ENCODE measurements at regions not wholly inside any gene's neighbourhood (a gene's known extent, or its start where the extent isn't known, plus 50 kb on each side); places are given as distances from the start of the nearest gene placed in this dataset.

DNA sequence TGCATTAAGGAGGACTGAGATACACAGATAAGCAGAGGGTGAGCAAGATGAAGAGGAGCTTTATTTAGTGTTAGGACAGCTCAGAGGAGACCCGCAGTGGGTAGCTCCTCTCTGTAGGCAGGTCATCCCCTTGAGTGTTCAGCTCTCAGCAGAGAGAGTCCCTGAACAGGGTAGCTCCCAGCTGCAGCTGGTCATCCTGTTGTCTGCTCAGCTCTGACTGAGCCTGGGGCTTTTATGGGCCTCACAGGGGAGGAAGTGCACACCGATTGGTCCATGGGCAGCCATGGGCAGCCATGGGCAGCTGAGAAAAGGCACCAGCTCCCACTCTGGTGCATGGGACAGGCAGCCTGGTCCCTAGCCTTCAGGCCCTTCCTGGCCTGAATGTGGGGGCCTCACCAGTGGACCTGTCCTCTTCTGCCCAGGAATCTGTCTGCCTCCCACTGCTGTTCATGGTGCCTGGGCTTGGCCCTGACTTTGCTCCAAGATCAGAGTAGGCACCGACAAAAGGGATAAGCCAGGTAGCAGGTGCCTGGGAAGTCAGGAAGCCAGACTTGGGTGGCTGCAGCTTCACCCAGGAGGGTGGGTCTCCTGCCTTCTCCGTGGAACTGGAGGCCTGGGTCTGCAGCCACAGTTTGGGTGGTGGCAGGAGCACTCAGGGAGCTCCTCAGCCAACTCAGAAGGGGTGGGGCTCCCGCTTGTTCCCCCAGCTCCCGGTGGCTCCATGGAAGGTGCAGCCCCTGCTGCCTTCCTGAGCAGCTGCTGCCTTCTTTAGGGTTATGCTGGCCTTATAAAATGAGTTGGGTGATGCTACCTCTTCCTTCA is 54.7 kb downstream of the MYEOV start:
- DNase-seq (ENCODE audit: low spot score): no peak

DNA sequence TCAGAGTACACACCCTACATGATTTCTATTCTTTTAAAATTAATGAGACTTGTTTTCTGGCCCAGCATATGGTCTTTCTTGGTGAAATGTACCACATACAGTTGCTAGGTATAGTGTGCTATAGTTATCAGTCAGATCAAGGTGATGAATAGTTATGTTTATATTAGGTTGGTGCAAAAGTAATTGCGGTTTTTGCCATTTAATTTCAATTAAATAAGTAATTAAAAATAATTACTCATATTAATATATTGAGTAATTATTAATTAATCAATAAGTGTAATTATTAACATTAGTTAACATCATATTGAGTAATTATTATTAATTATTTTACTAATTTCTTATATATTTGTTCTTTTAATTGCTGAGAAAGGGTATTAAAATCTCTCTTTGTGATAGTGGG is 56.1 kb downstream of the MYEOV start:
- DNase-seq (ENCODE audit: low spot score): no peak

DNA sequence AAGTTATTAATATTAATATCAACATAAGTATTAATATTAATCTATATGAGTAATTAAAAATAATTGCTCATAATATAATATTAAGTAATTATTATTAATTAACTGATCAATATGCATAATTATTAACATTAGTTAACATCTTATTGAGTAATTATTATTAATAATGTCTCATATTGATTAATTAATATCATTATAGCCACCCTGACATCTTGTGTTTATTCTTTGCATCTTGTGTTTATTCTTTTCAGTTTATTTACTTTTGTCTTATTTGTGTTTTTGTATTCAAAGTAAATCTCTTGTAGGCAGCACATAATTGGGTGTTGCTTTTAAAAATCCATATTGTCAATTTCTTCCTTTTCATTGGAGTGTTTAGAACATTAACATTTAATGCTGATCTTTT is 56.6 kb downstream of the MYEOV start:
- DNase-seq (ENCODE audit: low spot score): no peak

DNA sequence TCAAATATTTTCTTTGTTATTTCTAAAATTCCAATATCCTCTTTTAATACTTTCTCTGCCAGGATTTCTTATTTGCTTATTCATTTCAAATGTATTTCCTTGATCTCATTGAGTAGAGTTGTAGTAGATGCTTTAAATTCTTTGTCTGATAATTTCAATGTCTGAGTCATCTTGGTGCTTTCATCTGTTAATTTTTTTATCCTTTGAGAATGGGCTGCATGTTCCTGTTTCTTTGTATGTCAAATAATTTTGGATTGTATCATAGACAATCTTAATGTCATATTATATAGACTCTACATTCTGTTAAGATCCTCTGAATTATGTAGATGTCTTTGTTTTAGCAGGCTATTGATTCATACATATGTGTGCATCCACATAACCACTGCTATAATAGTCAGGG is 57.5 kb downstream of the MYEOV start:
- DNase-seq (ENCODE audit: low spot score): peak; percentile 45

DNA sequence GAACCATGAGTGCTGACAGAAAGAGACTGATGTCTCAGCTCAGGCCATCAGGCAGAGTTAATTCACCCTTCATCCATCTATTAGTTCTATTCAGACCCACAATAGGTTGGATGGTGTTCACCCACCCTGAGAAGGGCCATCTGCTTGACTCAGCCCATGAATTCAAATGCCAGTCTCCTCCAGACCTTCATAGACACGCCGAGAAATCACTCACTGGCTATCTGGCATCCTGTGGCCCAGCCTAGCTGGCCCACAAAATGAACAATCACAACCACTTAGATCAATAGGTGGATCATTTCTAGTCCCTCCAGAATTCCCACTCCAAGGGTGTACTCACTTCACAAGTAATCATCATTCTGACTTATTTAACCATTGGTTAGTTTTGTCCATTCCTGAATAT is 58.2 kb downstream of the MYEOV start:
- no peak for DNase-seq (ENCODE audit: low spot score)

DNA sequence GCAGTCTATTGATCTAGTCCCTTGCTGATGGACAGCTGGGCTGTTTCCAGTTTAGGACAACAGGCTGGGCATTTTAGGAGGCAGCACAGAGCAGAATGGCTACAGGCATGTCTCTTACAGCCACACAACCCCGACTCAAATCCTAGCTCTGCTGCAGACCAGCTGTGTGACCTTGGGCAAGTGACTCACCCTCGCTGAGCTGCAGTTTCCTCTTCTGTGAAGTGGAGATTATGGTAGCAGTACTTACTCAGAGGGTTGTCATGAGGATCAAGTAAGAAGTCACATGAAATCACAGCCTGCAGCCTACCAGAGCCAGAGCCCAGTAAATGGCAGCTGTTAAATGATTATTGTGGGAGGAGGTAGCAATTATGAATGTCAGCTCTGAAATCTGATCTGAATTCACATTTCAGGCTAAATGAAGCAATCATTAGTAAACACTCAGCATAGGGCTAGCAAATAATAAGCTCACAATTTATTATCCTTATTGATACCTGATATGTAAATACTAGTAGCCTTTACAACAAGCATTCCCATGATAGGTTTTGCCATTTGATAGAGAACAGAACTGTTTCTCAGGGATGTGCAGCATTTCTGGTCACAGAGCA is 58.9 kb downstream of the MYEOV start:
- peak; percentile 97 for DNase-seq (ENCODE audit: low spot score)

DNA sequence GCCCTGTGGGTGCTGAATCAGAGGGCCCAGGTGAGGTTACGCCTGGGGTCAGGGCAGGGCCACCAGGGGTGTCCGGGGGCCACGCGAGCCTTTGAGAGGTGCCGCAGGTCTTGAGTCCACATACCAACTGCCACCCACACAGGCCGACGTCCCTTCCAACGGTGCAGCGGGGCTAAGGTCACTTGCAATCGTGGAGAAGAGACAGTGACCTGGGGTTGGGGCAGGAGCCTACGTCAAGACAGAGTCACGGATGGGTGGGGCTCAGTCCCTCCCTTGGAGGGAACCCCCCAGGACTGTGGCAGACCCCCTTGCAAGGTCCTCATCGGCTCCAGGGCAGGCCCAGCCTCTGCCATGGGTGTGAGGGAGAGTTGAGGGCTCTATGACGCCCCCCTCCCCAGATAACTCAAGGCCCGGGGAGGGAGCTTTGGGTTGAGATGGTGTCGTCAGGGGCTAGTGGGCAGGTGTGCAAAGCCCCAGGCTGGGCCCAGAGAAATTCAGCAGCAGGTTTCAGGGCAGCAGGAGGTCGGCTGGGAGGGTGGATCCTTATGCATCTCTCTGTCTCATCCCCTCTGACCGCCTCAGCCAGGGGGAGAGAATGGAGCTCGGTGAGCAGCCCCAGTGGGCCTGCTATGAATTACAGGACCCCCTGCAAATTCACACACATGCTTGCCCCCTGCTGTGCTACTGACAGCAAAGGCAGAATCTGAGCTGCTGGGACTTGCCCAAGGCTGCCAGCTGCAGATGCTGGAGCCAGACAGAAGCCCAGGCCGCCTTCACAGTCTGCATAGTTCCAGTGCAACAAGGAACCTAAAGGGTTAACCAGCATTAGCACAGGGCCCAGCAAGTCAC is 60.0 kb downstream of the MYEOV start:
- no peak for DNase-seq (ENCODE audit: low spot score)

DNA sequence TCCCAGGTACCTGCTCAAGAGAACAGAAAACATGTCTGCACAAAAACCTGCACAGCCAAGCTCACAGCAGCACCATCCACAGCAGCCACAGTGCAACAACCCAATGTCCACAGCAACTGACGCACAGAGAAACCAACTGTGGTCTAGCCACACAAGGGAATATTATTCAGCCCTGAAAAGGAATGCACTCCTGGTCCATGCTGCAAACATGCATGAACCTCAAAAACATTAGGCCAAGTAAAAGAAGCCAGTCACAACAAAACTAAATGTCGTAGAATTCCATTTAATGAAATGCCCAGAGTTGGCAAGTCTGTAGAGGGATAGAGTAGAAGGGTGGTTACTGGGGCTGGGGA is 60.6 kb downstream of the MYEOV start:
- DNase-seq (ENCODE audit: low spot score): no peak

DNA sequence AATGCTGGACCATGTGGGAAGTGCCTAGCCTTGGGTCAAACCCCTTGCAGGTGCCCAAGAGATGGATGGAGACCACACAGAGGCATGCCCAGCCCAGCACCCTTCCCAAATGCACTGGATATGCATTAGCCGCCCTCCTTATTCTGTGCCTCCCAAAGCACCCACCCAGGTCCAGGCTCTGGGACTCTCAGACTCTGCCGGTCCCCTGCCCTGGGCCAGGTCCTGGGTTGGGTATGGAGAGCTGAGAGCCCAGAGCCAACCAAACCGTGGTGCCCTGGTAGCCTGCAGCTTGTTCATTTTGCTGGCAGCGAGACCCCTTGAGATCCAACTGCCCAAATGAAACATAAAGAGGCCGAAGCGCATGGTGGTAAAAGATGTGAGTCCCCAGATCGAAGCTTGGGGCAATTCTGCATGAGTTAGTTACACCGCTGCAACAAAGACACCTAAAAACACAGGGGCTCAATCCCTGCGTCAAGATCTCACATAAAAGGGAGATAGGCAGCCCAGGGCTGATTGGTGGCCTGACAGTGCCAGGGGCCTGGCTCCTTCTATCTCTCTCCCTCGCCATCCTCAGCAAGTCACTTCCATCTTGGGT is 61.5 kb downstream of the MYEOV start:
- DNase-seq (ENCODE audit: low spot score): no peak

DNA sequence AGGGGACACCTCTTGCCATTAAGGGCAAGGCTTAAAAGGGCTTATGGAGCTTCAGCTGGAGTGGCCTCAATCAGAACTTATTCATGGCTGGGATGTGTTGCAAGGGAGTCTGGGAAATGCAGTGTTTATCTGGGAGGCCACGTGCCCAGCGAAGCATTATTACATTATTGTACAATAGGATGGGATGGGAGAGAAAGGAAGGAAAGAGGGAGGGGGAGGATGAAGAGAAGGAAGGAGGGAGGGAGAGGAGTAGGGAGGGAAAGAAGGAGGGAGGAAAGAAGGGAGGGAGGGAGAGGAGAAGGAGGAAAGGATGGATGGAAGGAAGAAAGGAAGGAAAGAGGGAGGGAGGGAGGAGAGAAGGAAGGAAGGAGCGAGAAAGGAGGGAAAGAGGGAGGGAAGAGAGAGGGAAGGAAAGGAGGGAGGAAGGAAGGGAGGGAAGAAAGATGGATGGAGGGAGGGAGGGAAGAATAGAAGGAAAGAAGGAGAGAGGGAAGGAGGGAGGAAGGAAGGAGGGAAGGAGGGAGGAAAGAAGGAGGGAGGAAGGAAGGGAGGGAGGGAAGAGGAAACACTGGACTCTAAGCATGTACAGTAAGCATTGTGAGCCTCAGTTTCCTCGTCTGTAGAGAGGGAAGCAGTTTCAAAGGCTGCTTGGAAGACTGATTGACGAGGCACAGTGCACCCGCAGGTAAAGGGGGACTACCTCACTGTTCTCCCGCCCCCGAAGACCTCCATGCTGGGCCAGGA is 62.2 kb downstream of the MYEOV start:
- DNase-seq (ENCODE audit: low spot score): no peak

DNA sequence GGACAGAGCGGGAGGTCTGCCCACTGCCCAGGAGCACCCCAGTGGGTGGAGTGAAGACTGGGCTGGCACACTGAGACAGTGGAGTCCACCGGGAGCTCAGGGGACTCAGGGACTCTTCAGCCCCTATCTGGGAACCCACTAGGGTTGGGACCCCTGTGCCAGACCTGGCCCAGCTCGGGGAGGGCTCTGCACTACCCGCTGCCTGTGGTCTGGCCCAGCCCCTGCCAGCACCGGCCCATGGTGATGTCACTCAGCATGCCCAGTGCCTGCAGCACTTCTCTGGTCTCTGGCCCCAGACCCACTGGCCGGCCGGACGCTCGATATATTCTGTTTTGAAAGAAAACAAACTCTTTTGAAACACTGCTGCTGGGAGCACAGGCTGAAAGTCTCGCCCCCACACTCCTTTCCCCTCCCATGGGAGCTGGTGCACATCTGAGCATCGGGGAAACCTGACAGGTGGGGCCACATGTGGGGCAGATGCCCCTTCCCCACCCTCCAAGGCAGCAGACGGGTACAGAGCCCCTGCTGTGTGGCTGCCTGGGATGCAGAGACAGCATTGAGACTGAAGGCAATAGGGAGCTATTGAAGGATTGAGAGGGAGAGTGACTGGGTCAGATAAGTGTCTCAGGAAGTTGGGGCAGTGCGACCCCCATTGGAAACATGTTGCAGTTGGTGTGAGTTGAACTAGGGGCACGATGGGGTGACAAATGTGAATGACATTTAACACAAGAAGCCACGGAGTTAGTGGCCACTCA is 62.9 kb downstream of the MYEOV start:
- DNase-seq (ENCODE audit: low spot score): no peak

DNA sequence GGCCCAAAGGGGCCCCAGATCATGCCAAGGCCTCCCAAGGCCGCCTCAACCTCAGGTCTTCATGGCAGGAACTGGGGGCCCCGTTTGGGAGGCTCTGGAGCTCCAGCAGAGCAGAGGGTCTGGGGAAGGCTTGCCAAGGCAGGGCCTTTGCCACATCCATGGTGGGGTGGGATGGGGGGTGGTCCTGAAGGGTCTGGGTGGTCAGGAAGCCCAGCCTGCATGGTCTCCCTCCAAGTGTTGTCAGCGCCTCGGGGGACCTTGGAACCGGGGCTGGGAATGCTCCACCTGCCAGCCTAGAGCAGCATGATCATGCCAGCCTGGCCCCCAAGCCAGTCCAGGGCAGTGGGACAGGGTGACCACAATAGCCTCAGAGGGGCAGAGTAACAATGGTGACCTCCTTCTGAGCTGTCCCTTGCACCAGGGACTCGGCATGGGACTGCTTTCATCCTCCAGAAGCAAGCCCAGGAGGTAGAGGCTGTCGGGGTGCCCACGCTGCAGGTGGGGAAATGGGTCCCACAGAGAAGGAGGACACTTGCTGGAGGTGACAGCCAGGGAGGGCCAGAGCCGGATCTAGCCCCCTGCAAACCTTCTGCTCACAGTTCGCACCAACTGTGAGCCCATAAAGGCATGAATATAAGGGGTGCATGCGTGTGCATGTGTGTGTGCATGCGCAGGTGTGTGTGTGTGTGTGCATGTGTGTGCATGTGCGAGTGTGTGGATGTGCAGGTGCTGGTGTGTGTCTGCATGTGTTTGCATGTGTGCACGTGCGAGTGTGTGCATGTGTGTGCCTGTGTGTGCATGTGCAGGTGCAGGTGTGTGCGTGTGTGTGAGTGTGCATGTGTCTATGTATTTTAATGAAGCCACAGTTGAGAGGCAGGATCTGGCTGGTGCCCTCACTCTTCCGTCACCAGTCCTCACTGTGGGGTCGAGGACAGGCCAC is 63.8 kb downstream of the MYEOV start:
- DNase-seq (ENCODE audit: low spot score): no peak

DNA sequence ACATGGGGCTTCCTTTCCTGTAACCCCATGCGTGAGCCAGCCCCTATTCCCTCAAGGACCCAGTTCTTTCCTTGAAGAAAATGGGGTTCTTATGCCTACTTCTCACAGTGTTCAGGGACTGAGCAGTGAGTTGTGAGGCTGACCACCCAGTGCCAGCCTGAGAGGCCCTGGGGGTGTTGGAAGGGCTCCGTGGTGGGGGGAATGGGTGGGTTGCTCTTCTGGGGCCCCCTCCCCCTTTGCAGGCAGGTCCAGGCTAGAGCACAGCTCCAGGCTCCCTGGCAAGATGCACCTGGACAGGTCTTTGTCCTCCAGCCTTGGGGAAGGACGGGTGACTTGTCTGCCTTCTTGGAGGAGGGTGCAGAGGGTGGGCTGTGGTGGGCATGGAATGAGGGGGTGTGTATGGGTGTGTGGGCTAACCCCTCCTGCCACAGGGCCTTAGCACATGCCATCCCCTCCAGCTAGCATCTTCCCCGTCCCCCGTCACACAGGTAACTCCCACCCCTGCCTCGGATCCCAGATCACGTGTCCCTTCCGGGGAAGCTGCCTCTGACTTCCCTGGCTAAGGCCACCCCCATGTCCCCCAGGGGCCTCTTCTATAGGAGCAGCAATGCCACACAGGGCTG is 64.6 kb downstream of the MYEOV start:
- DNase-seq (ENCODE audit: low spot score): no peak

DNA sequence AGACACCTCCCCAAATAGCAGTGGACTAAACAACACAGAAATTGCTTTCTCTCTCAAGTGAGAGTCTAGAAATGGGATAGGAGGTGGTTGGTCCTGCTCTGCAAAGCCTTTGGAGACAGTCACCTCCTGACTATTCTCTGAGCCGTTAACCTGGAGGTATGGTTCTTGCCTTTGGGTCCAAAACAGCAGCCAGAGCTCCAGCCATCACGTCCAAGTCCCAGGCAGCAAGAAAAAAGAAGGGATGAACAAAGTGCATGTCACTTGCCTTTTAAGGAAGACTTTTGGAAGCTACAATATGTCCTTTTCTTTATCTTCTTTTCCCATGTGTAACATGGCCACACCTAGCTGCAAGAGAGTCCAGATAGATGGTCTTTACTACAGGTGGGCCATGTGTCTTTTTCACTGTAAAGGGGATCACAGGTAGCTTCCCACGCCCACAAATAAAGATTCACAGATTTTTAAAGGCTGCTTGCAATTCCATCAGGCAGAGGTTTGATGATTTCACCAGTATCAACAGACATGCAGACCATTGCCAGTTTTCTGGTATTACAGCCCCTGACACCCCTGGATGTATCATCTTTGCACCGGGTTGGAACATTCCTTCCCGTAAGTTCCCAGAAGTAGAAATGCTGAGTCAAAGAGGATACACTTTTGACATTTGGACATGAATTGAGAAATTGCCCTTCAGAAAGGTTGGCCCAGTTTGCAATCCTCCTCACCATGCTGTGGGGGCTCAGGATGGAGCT is 66.0 kb downstream of the MYEOV start:
- no peak for DNase-seq (ENCODE audit: low spot score)

DNA sequence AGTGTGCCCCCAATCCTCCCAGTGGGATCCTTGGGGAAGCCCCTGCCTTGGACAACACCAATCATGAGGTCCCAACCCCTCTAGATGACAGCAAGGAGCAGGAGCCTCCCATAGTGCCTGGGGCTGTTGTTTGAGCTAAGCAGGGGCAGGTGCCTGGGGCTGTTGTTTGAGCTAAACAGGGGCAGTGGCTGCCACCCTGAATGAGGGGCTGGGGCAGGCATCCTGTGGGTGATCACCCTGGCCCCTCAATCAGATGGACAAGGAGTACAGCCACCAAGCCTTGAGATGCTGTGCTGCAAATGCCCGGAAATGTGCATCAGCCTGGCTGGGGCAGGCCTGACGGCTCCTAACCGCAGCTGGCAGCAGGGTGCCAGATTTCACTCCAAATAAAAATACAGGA is 66.7 kb downstream of the MYEOV start:
- no peak for DNase-seq (ENCODE audit: low spot score)

DNA sequence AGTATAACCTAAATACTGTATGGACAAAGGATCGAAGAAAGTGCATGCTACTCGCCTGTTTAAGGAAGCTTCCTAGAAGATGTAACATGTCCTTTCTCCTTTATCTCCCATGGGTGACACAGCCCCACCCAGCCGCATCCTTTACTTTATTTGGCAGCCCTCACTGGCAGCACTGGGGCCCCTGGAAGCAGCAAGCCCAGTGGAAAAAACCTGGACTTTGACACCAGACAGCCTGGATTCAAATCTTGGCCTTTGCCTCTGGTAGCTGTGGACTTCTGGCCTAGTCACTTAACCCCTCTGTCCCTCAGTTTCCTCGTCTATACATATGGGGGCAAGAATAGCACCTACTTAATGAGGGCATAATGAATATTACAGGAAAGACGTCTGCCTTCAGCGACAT is 67.1 kb downstream of the MYEOV start:
- no peak for DNase-seq (ENCODE audit: low spot score)

DNA sequence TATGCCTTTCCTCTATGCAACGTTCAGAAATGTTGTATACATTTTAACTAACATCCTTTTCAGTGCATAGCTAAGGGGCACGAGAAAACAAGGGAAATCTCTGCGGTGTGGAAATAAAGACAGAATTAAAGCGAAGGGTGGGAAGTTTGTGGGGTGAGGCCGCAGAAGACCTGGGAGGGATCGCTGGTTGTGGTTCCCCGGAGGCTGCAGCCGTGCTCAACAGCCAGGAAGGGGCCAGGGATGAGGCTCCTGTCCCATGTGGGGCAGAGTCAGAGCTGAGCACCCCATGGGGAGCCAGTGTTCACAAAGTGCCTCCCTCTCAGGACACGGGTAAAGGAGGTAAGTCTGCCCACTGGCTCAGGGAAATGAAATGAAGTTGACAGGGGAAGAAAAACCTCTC is 67.5 kb downstream of the MYEOV start:
- DNase-seq (ENCODE audit: low spot score): no peak

DNA sequence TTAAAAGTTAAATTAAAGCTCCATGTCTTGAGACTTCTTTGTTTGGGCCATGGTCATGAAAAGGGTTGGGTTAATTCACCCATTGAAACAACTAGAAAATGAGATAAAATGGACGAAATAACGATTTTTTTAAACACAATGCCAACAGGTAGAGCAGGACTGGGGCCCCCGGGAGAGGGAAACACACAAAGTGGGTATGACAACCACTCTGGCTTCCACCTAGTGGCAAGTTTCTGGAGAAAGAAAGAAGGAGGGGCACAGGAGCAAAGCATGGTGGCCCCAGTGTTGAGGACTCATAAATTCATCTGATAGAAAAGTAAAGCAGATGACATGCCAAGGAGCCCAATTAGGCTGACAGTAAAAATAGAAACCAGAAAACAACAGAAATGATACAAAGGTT is 68.4 kb downstream of the MYEOV start:
- no peak for DNase-seq (ENCODE audit: low spot score)

DNA sequence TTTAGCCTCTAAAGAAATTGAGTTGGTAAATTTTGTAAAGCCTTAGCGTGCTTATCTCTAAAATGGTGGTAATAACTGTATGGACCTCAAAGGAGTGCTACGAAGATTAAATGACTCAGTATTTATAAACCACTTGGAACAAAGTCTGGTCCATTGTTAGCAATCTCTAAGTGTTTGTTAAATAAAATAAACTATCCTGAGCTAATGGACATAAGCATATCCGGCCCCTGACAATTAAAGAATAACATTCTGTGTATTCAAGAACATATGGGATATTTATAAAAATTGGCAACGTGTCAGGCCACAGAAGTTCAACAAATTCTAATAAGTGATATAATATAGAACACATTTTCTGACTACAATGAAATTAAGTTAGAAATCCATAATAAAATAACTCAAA is 71.0 kb downstream of the MYEOV start:
- DNase-seq (ENCODE audit: low spot score): no peak

Data from RKO (cell line).